ENCODE measurements at regions not wholly inside any gene's neighbourhood (a gene's known extent, or its start where the extent isn't known, plus 50 kb on each side); places are given as distances from the start of the nearest gene placed in this dataset.

DNA sequence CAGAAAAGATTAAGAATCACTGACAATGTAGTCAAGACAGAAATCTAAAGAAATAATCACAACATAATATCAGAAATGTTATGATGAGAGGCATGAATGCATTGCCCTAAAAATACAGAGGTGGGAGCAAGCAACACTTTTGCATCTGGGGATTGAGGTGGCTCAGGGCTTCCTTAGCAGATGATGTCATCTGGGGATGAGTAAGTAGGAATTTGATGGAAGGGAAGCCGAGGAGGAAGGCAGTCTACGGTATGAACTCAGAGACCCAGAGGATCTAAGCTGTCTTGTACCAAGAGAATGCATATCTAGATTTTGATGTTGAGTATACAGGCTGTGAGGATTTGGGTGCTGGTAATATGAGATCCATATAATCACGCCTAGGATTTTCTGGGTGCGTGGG is 193.0 kb upstream of the SNX19 start:
- no peaks in the 10 kb centered on the region for H3K27me3 ChIP-seq (ENCODE audit: control insufficient read depth, insufficient read depth, low read length)
- TF ChIP-seq, protein P1, sequence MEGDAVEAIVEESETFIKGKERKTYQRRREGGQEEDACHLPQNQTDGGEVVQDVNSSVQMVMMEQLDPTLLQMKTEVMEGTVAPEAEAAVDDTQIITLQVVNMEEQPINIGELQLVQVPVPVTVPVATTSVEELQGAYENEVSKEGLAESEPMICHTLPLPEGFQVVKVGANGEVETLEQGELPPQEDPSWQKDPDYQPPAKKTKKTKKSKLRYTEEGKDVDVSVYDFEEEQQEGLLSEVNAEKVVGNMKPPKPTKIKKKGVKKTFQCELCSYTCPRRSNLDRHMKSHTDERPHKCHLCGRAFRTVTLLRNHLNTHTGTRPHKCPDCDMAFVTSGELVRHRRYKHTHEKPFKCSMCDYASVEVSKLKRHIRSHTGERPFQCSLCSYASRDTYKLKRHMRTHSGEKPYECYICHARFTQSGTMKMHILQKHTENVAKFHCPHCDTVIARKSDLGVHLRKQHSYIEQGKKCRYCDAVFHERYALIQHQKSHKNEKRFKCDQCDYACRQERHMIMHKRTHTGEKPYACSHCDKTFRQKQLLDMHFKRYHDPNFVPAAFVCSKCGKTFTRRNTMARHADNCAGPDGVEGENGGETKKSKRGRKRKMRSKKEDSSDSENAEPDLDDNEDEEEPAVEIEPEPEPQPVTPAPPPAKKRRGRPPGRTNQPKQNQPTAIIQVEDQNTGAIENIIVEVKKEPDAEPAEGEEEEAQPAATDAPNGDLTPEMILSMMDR (IDR thresholded peaks at IDR 0.05; ENCODE audit: insufficient read depth, low read depth, low read length), result no peak
- H3K4me3 ChIP-seq (ENCODE audit: low read depth, low read length), result no peak overlapping the region
- ChIA-PET CTCF (interaction anchor here (0.8 to 1.6 kb wide), 2 partner anchors 44 to 565 kb away, joined by 3 to 7 read pairs; no protein-coding TSS in a partner anchor), POLR2A (no interaction called here)
- H3K36me3 ChIP-seq (ENCODE audit: control insufficient read depth, insufficient read depth, low read length), result no peaks in the 10 kb centered on the region
- DNase-seq (ENCODE audit: low read depth), result peak; percentile 7

DNA sequence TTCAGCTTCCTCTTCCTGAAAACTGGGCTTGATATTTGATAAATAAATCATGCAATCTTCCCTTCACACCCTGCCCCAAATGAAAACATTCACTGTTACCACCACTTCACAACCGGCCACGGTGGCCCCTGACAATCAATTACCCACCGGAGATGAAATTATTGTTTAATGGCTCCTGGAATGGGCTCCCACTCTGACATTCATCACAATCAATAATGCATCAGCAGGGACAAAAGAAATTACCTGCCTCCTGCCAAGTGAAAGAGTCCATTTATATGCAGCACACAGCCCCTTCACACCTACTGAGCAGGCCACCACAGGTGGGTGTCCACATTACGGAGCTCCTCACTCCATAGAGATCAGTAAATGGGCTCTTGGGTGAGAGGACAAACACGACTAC is 193.5 kb upstream of the SNX19 start:
- no peak overlapping the region for H3K4me3 ChIP-seq (ENCODE audit: low read depth, low read length)
- no peak for DNase-seq (ENCODE audit: low read depth)
- no peaks in the 10 kb centered on the region for H3K27me3 ChIP-seq (ENCODE audit: control insufficient read depth, insufficient read depth, low read length)
- ChIA-PET POLR2A (no interaction called here), CTCF (no interaction called here)
- no peaks in the 10 kb centered on the region for H3K36me3 ChIP-seq (ENCODE audit: control insufficient read depth, insufficient read depth, low read length)
- TF ChIP-seq, protein P1 (IDR thresholded peaks at IDR 0.05; ENCODE audit: insufficient read depth, low read depth, low read length), result no peak

DNA sequence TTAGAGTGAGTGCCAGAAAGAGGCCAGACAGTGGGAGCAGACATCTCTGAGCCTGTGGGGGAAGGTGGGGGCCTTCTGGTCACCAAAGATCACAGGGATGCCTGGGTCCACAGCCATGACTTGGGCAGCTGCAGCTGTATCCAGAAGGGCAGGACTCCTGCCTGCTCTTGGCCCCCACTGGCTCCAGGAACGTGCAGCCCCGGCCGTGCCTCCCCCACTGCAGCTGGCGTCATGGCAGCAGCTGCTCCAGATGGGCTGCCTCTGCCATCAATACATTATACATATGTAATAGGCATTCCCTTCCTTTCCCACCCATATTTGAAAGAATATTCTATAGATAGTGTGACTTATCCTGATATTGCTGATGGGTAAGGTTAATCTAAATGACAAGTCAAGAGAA is 195.5 kb upstream of the SNX19 start:
- POLR2A ChIA-PET, result no interaction called here

DNA sequence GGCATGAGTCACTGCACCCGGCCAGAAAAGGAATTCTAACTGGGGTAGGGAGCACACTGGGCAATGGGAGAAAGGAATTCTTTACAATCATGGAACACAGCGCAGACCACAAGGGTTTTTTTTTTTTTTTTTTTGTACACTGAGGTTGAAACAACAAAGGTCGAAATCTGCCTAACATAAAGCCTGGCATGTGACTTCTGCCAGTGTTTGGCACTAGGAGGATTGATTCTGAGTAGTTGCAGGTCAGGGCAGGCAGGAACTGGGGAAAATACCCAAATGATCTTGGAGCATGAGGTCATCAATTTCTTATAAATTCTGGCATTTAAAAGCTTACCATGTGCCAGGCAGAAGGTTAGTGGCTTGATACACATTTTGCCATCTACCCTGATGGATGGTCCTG is 202.0 kb upstream of the SNX19 start:
- TF ChIP-seq, protein P1 (IDR thresholded peaks at IDR 0.05; ENCODE audit: insufficient read depth, low read depth, low read length), result no peak

More for the DNA sequence above, 195.5 kb upstream of the SNX19 start:
- TF ChIP-seq, protein P1 (IDR thresholded peaks at IDR 0.05; ENCODE audit: insufficient read depth, low read depth, low read length), result no peak
- no peak overlapping the region for H3K4me3 ChIP-seq (ENCODE audit: low read depth, low read length)
- CTCF ChIA-PET, result no interaction called here
- H3K27me3 ChIP-seq (ENCODE audit: control insufficient read depth, insufficient read depth, low read length), result no peaks in the 10 kb centered on the region
- DNase-seq (ENCODE audit: low read depth), result no peak
- no peaks in the 10 kb centered on the region for H3K36me3 ChIP-seq (ENCODE audit: control insufficient read depth, insufficient read depth, low read length)

DNA sequence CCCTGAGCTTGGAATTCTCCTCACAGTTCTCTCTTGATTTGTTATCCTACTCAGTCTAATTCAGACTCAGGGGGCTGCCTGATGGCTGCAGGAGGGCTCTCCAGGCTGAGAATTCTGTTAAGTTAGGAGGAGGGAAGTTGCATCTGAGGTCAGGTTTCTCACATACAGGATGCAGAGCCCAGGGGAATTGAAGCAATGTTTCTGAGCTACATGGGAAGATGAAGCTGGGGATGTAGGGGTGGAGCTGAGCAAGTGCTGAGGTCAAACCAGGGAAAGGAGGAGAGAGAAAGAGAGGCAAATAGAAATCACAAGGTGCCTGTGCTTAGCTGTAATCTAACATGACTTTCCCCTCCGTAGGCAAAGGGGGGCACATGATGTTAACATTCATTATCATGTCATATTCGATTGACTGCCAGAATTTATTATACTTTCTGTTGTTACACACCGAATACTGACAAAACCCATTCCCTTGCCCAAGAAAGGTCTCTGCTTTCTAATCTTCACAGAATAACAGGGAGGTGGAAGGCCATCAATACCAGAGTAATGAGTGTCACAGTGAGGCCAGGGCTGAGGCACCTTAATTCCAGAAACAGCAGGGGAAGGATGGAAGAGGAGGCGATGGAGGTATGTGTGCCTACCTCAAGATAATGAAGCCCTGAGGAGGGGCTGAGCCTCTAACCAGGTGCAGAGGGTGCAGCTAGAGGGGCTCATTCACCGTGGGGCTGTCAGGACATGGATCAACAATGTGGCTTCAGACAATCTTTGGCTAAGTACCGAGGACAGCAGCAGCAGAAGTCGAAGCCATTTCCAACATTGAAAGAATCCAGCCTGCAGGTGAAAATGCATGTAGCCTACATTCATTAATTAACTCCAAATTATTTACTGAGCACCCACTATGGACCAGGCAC is 205.4 kb upstream of the SNX19 start:
- no peak for DNase-seq (ENCODE audit: low read depth)
- Histone ChIP-seq H3K27me3 (ENCODE audit: control insufficient read depth, insufficient read depth, low read length) (no peaks in the 10 kb centered on the region), H3K4me3 (ENCODE audit: low read depth, low read length) (no peak overlapping the region), H3K36me3 (ENCODE audit: control insufficient read depth, insufficient read depth, low read length) (no peaks in the 10 kb centered on the region)
- ChIA-PET POLR2A (no interaction called here), CTCF (interaction anchor here (1.0 kb wide), 1 partner anchor 57 kb away, joined by 3 read pairs; no protein-coding TSS in a partner anchor)
- TF ChIP-seq, protein P1 (IDR thresholded peaks at IDR 0.05; ENCODE audit: insufficient read depth, low read depth, low read length), result no peak

More for the DNA sequence above, 202.0 kb upstream of the SNX19 start:
- ChIA-PET CTCF (no interaction called here), POLR2A (no interaction called here)
- Histone ChIP-seq H3K4me3 (ENCODE audit: low read depth, low read length) (no peak overlapping the region), H3K27me3 (ENCODE audit: control insufficient read depth, insufficient read depth, low read length) (no peaks in the 10 kb centered on the region), H3K36me3 (ENCODE audit: control insufficient read depth, insufficient read depth, low read length) (no peaks in the 10 kb centered on the region)
- DNase-seq (ENCODE audit: low read depth), result no peak
